ENCODE measurements at regions not wholly inside any gene's neighbourhood (a gene's known extent, or its start where the extent isn't known, plus 50 kb on each side); places are given as distances from the start of the nearest gene placed in this dataset.

GRCh38 chr5:2576823-2577222 is 174.7 kb downstream of the IRX2 start:
- TF ChIP-seq KDM1A (IDR thresholded peaks at IDR 0.05; ENCODE audit: borderline replicate concordance, low read length) (no peak), CHD2 (IDR thresholded peaks at IDR 0.05; ENCODE audit: low read length) (no peak), SIRT6 (IDR thresholded peaks at IDR 0.05; ENCODE audit: low read length) (no peak), CTCF (IDR thresholded peaks at IDR 0.05; ENCODE audit: control extremely low read depth in 1 of 3, insufficient read depth in 1 of 3, low read depth in 1 of 3, low read length in 3 of 3) (no peak), ATF3 (IDR thresholded peaks at IDR 0.05; ENCODE audit: insufficient read depth, low read depth, low read length) (no peak), EGR1 (IDR thresholded peaks at IDR 0.05; ENCODE audit: borderline replicate concordance, low read depth, low read length) (no peak)

All from H1 (cell line).